Ectodermal cell (in vitro differentiated cells): ENCODE measurements at regions not wholly inside any gene's neighbourhood (a gene's known extent, or its start where the extent isn't known, plus 50 kb on each side); places are given as distances from the start of the nearest gene placed in this dataset.

Experiments used
- H3K27ac ChIP-seq: 2 replicates; pipeline ENCODE4 v1.7.0; 2013; ENCODE audit warnings: mild to moderate bottlenecking, low read depth, low read length; ENCODE audit not compliant: insufficient read depth, poor library complexity, severe bottlenecking
- H3K27me3 ChIP-seq: 2 replicates; pipeline ENCODE4 v1.7.0; 2013; ENCODE audit warnings: mild to moderate bottlenecking, low read length; ENCODE audit not compliant: insufficient read depth, control insufficient read depth, poor library complexity, severe bottlenecking
- H3K36me3 ChIP-seq: one replicate; pipeline ENCODE4 v1.7.0; 2013; ENCODE audit warnings: low read length; ENCODE audit not compliant: control insufficient read depth, insufficient read depth
- H3K4me1 ChIP-seq: one replicate; pipeline ENCODE4 v1.7.0; 2013; ENCODE audit warnings: low read length; ENCODE audit not compliant: control insufficient read depth, insufficient read depth
- H3K4me3 ChIP-seq: 2 replicates; pipeline ENCODE4 v1.7.0; 2013; ENCODE audit warnings: low read depth, low read length, control low read depth; ENCODE audit not compliant: insufficient read depth
- H3K9me3 ChIP-seq: 2 replicates; pipeline ENCODE4 v1.7.0; 2013; ENCODE audit warnings: mild to moderate bottlenecking, low read length, moderate library complexity; ENCODE audit not compliant: control insufficient read depth
- WGBS, 2 experiments: methylation state at CpG; one replicate each; pipeline ENCODE4 v1.1.7; 2013; ENCODE audit warnings: missing lambda C conversion rate in 2 of 2; 5-methylcytosine and 5-hydroxymethylcytosine counted together

GRCh38 chr1:37146071-37146470, 111.8 kb upstream of the GRIK3 start:
- no peaks in the 10 kb centered on the region for H3K4me1 ChIP-seq
- no peak overlapping the region for H3K4me3 ChIP-seq
- H3K27ac ChIP-seq, result no peak overlapping the region
- H3K9me3 ChIP-seq, result no peaks in the 10 kb centered on the region
- H3K27me3 ChIP-seq, result no peaks in the 10 kb centered on the region
- H3K36me3 ChIP-seq, result no peaks in the 10 kb centered on the region
- WGBS, 2 experiments, result 83 to 86% methylated on average over 3 of the region's 3 CpGs

- Histone ChIP-seq H3K27me3 (no peaks in the 10 kb centered on the region), H3K4me3 (no peak overlapping the region), H3K4me1 (no peaks in the 10 kb centered on the region), H3K27ac (no peak overlapping the region), H3K36me3 (no peaks in the 10 kb centered on the region), H3K9me3 (no peaks in the 10 kb centered on the region)
- 91 to 93% methylated on average over 2 of the region's 2 CpGs for WGBS, 2 experiments
Observed at GRCh38 chr1:37147392-37147831, 113.1 kb upstream of the GRIK3 start.

- Histone ChIP-seq H3K27me3 (no peaks in the 10 kb centered on the region), H3K27ac (no peak overlapping the region), H3K4me1 (no peaks in the 10 kb centered on the region), H3K36me3 (no peaks in the 10 kb centered on the region), H3K4me3 (no peak overlapping the region), H3K9me3 (no peaks in the 10 kb centered on the region)
- 81 to 85% methylated on average over 2 of the region's 2 CpGs for WGBS, 2 experiments
Observed at GRCh38 chr1:37147906-37148305, 113.6 kb upstream of the GRIK3 start.

DNA sequence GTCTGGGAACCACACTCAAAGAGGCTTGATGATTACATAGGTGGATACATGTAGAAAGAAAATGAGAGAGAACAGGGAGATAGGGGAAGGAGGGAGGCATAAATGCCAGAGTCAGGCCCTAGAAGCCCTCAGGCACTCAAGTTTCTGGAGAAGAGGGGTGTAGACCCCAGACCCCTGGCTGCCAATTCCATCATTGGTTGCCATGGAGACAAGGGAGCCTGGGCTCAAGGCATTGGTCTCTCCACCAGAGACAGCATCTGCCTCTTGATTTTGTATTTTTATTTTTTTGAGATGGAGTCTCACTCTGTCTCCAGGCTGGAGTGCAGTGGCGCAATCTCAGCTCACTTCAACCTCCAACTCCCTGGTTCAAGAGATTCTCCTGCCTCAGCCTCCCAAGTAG, 114.3 kb upstream of the GRIK3 start:
- H3K27me3 ChIP-seq, result no peaks in the 10 kb centered on the region
- no peaks in the 10 kb centered on the region for H3K4me1 ChIP-seq
- 87 to 95% methylated on average over 1 of the region's 1 CpG for WGBS, 2 experiments
- no peak overlapping the region for H3K27ac ChIP-seq
- no peaks in the 10 kb centered on the region for H3K9me3 ChIP-seq
- no peak overlapping the region for H3K4me3 ChIP-seq
- no peaks in the 10 kb centered on the region for H3K36me3 ChIP-seq

DNA sequence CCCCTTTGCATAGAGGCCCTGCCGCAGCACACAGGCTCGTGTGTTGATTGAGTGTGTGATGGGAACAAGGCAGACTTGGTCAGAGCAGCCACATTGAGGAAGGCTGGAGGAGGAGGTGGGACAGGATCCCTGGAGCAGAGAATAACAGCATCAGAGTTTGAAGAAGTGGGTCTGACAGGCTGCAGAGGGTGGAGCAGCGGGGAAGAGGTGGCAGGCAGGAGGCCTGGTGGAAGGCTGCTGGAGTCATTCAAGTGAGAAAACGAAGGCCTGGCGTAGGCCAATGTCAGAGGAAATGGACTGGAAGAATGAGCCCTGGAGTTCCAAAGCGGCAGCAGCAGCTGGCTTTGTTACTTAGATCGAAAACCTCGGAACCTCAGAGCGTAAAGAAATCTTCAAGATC, 115.0 kb upstream of the GRIK3 start:
- Histone ChIP-seq H3K27me3 (no peaks in the 10 kb centered on the region), H3K4me1 (no peaks in the 10 kb centered on the region), H3K4me3 (no peak overlapping the region), H3K36me3 (no peaks in the 10 kb centered on the region), H3K9me3 (no peaks in the 10 kb centered on the region), H3K27ac (no peak overlapping the region)
- whole genome bisulfite sequencing, 2 experiments, result 86% methylated on average over 9 of the region's 9 CpGs

DNA sequence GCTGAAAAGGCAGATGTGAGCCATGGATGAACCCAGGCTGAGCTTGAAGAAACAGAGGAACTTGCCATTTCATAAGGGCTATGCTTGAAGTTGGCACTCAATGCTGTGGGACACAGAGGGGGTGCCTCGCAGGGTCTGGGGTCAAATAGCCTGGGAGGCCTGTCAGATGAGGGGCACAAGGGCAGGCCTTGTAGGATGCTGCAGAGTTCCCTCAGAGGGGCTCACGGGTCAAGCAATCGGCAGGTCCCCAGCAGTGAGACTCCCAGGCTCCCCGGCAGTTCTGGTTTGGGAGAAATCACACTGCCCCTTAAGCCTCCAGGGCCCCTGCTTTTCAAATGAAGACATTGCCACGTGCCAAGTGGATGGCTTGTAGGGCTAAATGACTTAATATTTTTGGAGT, 116.7 kb upstream of the GRIK3 start:
- WGBS, 2 experiments, result 76 to 78% methylated on average over 5 of the region's 5 CpGs
- no peak overlapping the region for H3K27ac ChIP-seq
- H3K4me1 ChIP-seq, result no peaks in the 10 kb centered on the region
- no peaks in the 10 kb centered on the region for H3K27me3 ChIP-seq
- H3K9me3 ChIP-seq, result no peaks in the 10 kb centered on the region
- H3K36me3 ChIP-seq, result no peaks in the 10 kb centered on the region
- H3K4me3 ChIP-seq, result no peak overlapping the region

DNA sequence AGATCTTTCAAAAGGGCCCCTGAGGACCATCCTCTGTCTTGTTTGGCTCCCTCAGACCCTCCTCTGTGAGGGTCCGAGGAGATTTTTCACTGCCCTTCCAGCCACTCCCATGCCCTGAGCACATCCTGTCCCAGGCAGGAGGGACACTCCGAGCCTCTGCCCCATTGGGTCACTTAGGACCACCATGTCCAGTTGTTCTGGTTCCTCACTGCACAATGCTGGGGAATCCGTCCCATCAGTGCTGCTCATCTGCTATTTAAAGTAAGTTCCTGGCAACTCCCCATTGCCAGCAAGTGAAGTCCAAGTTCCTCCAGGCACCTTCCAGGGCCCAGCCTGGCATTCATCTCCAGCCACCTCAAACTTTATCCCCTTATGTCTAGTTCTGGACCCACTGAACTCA, 117.5 kb upstream of the GRIK3 start:
- no peaks in the 10 kb centered on the region for H3K4me1 ChIP-seq
- H3K36me3 ChIP-seq, result no peaks in the 10 kb centered on the region
- H3K27me3 ChIP-seq, result no peaks in the 10 kb centered on the region
- no peak overlapping the region for H3K4me3 ChIP-seq
- no peak overlapping the region for H3K27ac ChIP-seq
- WGBS, 2 experiments, result 90% methylated on average over 3 of the region's 3 CpGs
- no peaks in the 10 kb centered on the region for H3K9me3 ChIP-seq

DNA sequence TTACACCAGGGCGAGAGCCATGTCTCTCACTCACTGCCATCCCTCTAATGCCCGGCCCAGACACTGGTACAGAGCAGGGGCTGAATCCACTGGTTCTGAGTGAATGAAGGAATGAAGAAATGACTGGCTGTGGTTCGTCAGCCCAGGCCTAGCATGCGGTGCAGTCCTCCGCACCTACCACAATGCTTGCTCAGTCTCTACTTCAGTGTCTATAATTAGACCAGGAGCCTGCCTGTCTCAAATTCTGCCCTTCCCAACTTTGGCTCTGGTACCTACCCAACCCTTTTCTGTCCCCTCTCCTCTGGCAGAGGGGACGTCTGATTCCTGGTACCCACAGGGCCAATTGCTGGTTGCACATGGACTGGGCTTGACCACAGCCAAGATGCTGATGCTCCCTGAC, 118.2 kb upstream of the GRIK3 start:
- 90 to 93% methylated on average over 6 of the region's 6 CpGs for WGBS, 2 experiments
- Histone ChIP-seq H3K27me3 (no peaks in the 10 kb centered on the region), H3K9me3 (no peaks in the 10 kb centered on the region), H3K4me3 (no peak overlapping the region), H3K36me3 (no peaks in the 10 kb centered on the region), H3K27ac (no peak overlapping the region), H3K4me1 (no peaks in the 10 kb centered on the region)

DNA sequence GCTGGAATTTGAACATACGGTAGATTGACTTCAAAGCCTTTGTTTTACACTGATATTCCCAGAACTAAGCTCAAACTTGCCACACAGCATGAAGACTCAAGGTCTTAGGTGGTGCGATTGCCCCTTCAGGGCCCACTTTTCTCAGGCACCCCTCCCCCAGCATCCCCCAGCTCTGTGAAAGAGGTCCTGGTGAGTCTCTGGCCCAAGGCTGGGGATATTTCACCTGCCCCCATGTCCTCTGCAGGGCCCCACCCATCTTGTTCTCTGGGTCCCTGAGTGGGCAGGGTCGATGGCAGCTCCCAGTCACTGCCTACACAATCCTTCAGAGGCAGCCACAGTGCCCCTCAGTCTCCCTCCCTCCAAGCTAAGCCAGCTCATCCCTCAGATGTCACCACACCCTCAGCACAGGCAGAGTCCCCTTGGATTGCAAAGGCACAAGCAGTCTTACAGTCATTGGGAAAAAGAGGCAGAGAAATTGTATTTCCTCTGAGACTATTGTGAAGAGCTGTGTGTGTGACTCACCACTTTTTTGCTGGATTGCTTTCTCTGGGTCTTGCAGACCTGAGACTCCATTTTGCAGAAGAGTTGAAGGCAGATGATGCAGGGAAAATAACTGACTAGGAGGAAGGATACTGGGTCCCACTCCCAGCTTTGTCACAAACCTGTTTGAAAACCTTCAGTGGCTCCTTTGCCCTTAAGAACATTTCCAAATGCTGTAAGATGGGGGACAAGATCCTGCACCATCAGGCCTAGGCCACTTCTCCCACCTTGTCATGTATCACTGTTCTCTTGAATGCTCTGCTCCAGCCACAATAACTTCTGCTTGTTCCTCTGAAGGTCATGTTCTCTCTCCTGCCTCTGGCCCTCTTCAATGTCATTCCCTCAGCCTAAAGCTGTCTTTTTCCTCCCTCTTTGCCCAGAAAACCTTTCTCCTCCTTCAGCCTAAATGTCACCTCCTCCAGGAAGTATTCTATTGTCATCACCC, 119.1 kb upstream of the GRIK3 start:
- no peak overlapping the region for H3K27ac ChIP-seq
- H3K27me3 ChIP-seq, result no peaks in the 10 kb centered on the region
- 82 to 90% methylated on average over 3 of the region's 3 CpGs for WGBS, 2 experiments
- no peak overlapping the region for H3K4me3 ChIP-seq
- no peaks in the 10 kb centered on the region for H3K9me3 ChIP-seq
- H3K36me3 ChIP-seq, result no peaks in the 10 kb centered on the region
- H3K4me1 ChIP-seq, result no peaks in the 10 kb centered on the region

- H3K27me3 ChIP-seq, result no peaks in the 10 kb centered on the region
- H3K27ac ChIP-seq, result no peak overlapping the region
- H3K9me3 ChIP-seq, result peaks cover 2% of the 10 kb centered on the region
- H3K4me3 ChIP-seq, result no peak overlapping the region
- no peaks in the 10 kb centered on the region for H3K4me1 ChIP-seq
- no peaks in the 10 kb centered on the region for H3K36me3 ChIP-seq
- WGBS, 2 experiments, result 79 to 85% methylated on average over 9 of the region's 9 CpGs
Observed at GRCh38 chr1:37156646-37157045, 122.3 kb upstream of the GRIK3 start.
